ENCODE measurements at regions not wholly inside any gene's neighbourhood (a gene's known extent, or its start where the extent isn't known, plus 50 kb on each side); places are given as distances from the start of the nearest gene placed in this dataset.

DNA sequence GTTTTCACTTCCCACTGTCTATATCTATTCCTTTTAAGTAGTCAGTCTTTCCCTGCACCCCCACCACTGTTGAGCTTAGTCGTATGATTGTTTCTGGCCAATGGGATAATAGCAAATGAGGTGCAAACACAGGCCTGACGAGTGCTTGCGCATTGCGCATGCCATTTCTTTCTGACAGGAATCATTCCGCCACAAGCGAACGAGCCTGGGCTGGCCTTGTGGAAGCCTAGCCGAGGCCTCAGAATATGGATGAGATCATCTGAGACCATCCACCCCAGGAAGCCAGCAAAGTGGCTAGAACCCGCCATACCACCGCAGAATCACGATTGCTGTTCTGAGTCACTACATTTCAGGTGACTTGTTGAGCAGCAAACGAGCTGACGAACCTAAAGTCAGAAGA lies 52.2 kb upstream of the PRL start:
- DNase-seq (ENCODE audit: low read depth): no peak
- no peak for TF ChIP-seq CTCF (IDR thresholded peaks at IDR 0.05; ENCODE audit: control insufficient read depth, extremely low read depth, insufficient read depth)

DNA sequence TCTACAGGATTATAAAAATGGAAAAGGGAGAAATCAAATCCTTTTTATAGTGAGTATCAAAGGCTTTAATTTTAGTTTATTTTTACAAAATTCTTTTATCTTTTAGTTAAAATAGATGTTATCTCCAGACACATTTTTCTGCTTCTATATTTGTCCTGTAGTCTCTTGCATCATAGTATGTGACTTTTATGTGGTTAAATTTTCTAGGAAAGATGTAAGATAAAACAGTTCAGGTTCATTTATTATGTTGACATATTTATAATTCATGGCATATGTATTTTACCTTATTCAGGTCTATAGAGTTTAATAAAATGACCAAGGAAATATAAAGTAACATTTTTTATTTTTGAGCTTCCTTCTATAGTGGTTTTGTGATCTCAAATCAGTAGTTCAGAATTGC lies 52.7 kb upstream of the PRL start:
- no peak overlapping the region for H3K4me3 ChIP-seq (ENCODE audit: low read depth, low read length)
- DNase-seq (ENCODE audit: low read depth): no peak
- TF ChIP-seq CTCF (IDR thresholded peaks at IDR 0.05; ENCODE audit: control insufficient read depth, extremely low read depth, insufficient read depth): no peak

More for the DNA sequence above, 52.2 kb upstream of the PRL start:
- no peak overlapping the region for H3K4me3 ChIP-seq (ENCODE audit: low read depth, low read length)

- TF ChIP-seq CTCF (IDR thresholded peaks at IDR 0.05; ENCODE audit: control insufficient read depth, extremely low read depth, insufficient read depth): no peak
- DNase-seq (ENCODE audit: low read depth): peak; percentile 57
- no peak overlapping the region for H3K4me3 ChIP-seq (ENCODE audit: low read depth, low read length)
These were observed 53.3 kb upstream of the PRL start for GRCh38 chr6:22350109-22350508.

GRCh38 chr6:22353101-22353500 lies 56.3 kb upstream of the PRL start:
- DNase-seq (ENCODE audit: low read depth): no peak
- no peak for TF ChIP-seq CTCF (IDR thresholded peaks at IDR 0.05; ENCODE audit: control insufficient read depth, extremely low read depth, insufficient read depth)
- no peak overlapping the region for H3K4me3 ChIP-seq (ENCODE audit: low read depth, low read length)

GRCh38 chr6:22356362-22356940 lies 59.6 kb upstream of the PRL start:
- TF ChIP-seq CTCF (IDR thresholded peaks at IDR 0.05; ENCODE audit: control insufficient read depth, extremely low read depth, insufficient read depth): no peak
- no peak for DNase-seq (ENCODE audit: low read depth)
- H3K4me3 ChIP-seq (ENCODE audit: low read depth, low read length): no peak overlapping the region

GRCh38 chr6:22357724-22358189 lies 60.9 kb upstream of the PRL start:
- no peak for TF ChIP-seq CTCF (IDR thresholded peaks at IDR 0.05; ENCODE audit: control insufficient read depth, extremely low read depth, insufficient read depth)
- DNase-seq (ENCODE audit: low read depth): no peak
- no peak overlapping the region for H3K4me3 ChIP-seq (ENCODE audit: low read depth, low read length)

DNA sequence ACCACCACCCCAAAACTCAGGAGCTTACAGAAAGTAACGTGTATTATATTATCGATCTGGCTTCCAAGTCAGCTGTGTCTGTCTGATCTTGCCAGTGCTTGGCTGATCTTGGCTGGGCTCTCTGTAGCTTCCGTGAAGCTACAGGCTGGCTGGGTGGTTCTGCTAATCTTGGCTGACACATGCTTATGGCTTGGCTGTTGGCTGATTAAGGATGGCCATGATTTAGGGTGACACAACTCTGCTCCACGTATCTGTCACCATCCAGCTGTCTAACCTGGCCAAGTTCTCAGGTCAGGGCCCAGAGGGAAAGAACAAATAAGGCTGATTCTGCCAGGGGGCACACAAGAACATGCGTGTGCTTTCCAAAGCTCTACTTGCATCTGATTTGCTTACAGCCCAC lies 64.7 kb upstream of the PRL start:
- H3K4me3 ChIP-seq (ENCODE audit: low read depth, low read length): no peak overlapping the region
- no peak for DNase-seq (ENCODE audit: low read depth)
- no peak for TF ChIP-seq CTCF (IDR thresholded peaks at IDR 0.05; ENCODE audit: control insufficient read depth, extremely low read depth, insufficient read depth)
